Germinal center (tissue), 1 donor: ENCODE measurements at regions not wholly inside any gene's neighbourhood (a gene's known extent, or its start where the extent isn't known, plus 50 kb on each side); places are given as distances from the start of the nearest gene placed in this dataset.
"Not testable (repeated sequence)": the region's sequence is repeated elsewhere in the genome, so short reads cannot be mapped to it uniquely, and the experiment has no call there.

Experiments used
- DNase-seq: peaks from one replicate; pipeline ENCODE4 v3.0.0; 2012; ENCODE audit warnings: mixed read lengths, low spot score

GRCh38 chr4:1589098-1589497 is 95.0 kb downstream of the FAM53A start:
- no peak for DNase-seq

- no peak for DNase-seq
Observed at GRCh38 chr4:1588306-1588705, 95.8 kb downstream of the FAM53A start.

- no peak for DNase-seq
Observed at GRCh38 chr4:1584498-1584897, 99.6 kb downstream of the FAM53A start.

GRCh38 chr4:1583859-1584258 is 100.3 kb downstream of the FAM53A start:
- DNase-seq, result no peak

- no peak for DNase-seq
Observed at GRCh38 chr4:1583051-1583785, 100.9 kb downstream of the FAM53A start.

- no peak for DNase-seq
Observed at GRCh38 chr4:1582227-1582626, 101.9 kb downstream of the FAM53A start.

GRCh38 chr4:1581164-1581894 is 102.8 kb downstream of the FAM53A start:
- DNase-seq, result peak; percentile 96

GRCh38 chr4:1580692-1581012 is 103.5 kb downstream of the FAM53A start:
- DNase-seq, result not testable (repeated sequence)

- DNase-seq, result peak; percentile 94
Observed at GRCh38 chr4:1579901-1580691, 104.0 kb downstream of the FAM53A start.

- peak; percentile 83 for DNase-seq
Observed at GRCh38 chr4:1579001-1579900, 104.9 kb downstream of the FAM53A start.

- DNase-seq, result no peak
Observed at GRCh38 chr4:1578251-1578773, 105.8 kb downstream of the FAM53A start.

- DNase-seq, result no peak
Observed at GRCh38 chr4:1577822-1578217, 106.3 kb downstream of the FAM53A start.

- no peak for DNase-seq
Observed at GRCh38 chr4:1576961-1577821, 106.9 kb downstream of the FAM53A start.

- no peak for DNase-seq
Observed at GRCh38 chr4:1576304-1576960, 107.7 kb downstream of the FAM53A start.

GRCh38 chr4:1575418-1576303 is 108.5 kb downstream of the FAM53A start:
- DNase-seq, result no peak

- DNase-seq, result no peak
Observed at GRCh38 chr4:1574601-1575417, 109.3 kb downstream of the FAM53A start.

- no peak for DNase-seq
Observed at GRCh38 chr4:1573830-1574459, 110.2 kb downstream of the FAM53A start.
